Mucosa of stomach (tissue), 1 donor: ENCODE measurements at regions not wholly inside any gene's neighbourhood (a gene's known extent, or its start where the extent isn't known, plus 50 kb on each side); places are given as distances from the start of the nearest gene placed in this dataset.

Source experiments
- H3K27me3 ChIP-seq: one replicate; pipeline ENCODE4 v1.7.0; 2013; ENCODE audit warnings: mild to moderate bottlenecking, low read length; ENCODE audit not compliant: control insufficient read depth, insufficient read depth
- H3K36me3 ChIP-seq: one replicate; pipeline ENCODE4 v1.7.0; 2013; ENCODE audit warnings: low read length; ENCODE audit not compliant: control insufficient read depth, insufficient read depth
- H3K4me1 ChIP-seq: one replicate; pipeline ENCODE4 v1.7.0; 2013; ENCODE audit warnings: mild to moderate bottlenecking, low read length; ENCODE audit not compliant: control insufficient read depth, insufficient read depth
- H3K4me3 ChIP-seq: one replicate; pipeline ENCODE4 v1.7.0; 2013; ENCODE audit warnings: low read length
- H3K9ac ChIP-seq: one replicate; pipeline ENCODE4 v1.7.0; 2013; ENCODE audit warnings: mild to moderate bottlenecking, low read length, moderate library complexity
- H3K9me3 ChIP-seq: one replicate; pipeline ENCODE4 v1.7.0; 2013; ENCODE audit warnings: mild to moderate bottlenecking, low read length, moderate library complexity; ENCODE audit not compliant: control insufficient read depth
- donor health status: Pancreatic carcinoma.

- no peaks in the 10 kb centered on the region for H3K9me3 ChIP-seq
- H3K27me3 ChIP-seq, result no peaks in the 10 kb centered on the region
- no peaks in the 10 kb centered on the region for H3K36me3 ChIP-seq
- H3K4me3 ChIP-seq, result no peak overlapping the region
- H3K9ac ChIP-seq, result no peak overlapping the region
- H3K4me1 ChIP-seq, result no peaks in the 10 kb centered on the region
These were observed 452.1 kb downstream of the HDGFL1 start for GRCh38 chr6:23021487-23021886.

- no peak overlapping the region for H3K4me3 ChIP-seq
- no peak overlapping the region for H3K9ac ChIP-seq
These were observed 457.9 kb downstream of the HDGFL1 start for GRCh38 chr6:23027281-23027680.

GRCh38 chr6:23031986-23032385, 462.6 kb downstream of the HDGFL1 start:
- no peaks in the 10 kb centered on the region for H3K9me3 ChIP-seq
- H3K4me1 ChIP-seq, result no peaks in the 10 kb centered on the region
- no peaks in the 10 kb centered on the region for H3K36me3 ChIP-seq
- H3K9ac ChIP-seq, result no peak overlapping the region
- no peaks in the 10 kb centered on the region for H3K27me3 ChIP-seq
- H3K4me3 ChIP-seq, result no peak overlapping the region

More at GRCh38 chr6:23027281-23027680, 457.9 kb downstream of the HDGFL1 start:
- Histone ChIP-seq H3K36me3 (no peaks in the 10 kb centered on the region), H3K9me3 (no peaks in the 10 kb centered on the region), H3K4me1 (no peaks in the 10 kb centered on the region), H3K27me3 (no peaks in the 10 kb centered on the region)

GRCh38 chr6:23034926-23035325, 465.6 kb downstream of the HDGFL1 start:
- no peaks in the 10 kb centered on the region for H3K4me1 ChIP-seq
- H3K9me3 ChIP-seq, result no peaks in the 10 kb centered on the region
- no peaks in the 10 kb centered on the region for H3K27me3 ChIP-seq
- H3K4me3 ChIP-seq, result no peak overlapping the region
- no peak overlapping the region for H3K9ac ChIP-seq
- H3K36me3 ChIP-seq, result no peaks in the 10 kb centered on the region

GRCh38 chr6:23036406-23036983, 467.1 kb downstream of the HDGFL1 start:
- H3K4me1 ChIP-seq, result no peaks in the 10 kb centered on the region
- H3K36me3 ChIP-seq, result no peaks in the 10 kb centered on the region
- H3K9me3 ChIP-seq, result no peaks in the 10 kb centered on the region

GRCh38 chr6:23040899-23041298, 471.5 kb downstream of the HDGFL1 start:
- Histone ChIP-seq H3K4me1 (no peaks in the 10 kb centered on the region), H3K36me3 (no peaks in the 10 kb centered on the region), H3K9me3 (no peaks in the 10 kb centered on the region), H3K9ac (no peak overlapping the region), H3K27me3 (no peaks in the 10 kb centered on the region), H3K4me3 (no peak overlapping the region)

More at GRCh38 chr6:23036406-23036983, 467.1 kb downstream of the HDGFL1 start:
- Histone ChIP-seq H3K27me3 (no peaks in the 10 kb centered on the region), H3K4me3 (no peak overlapping the region), H3K9ac (no peak overlapping the region)

- Histone ChIP-seq H3K9ac (no peak overlapping the region), H3K4me1 (no peaks in the 10 kb centered on the region), H3K9me3 (no peaks in the 10 kb centered on the region), H3K4me3 (no peak overlapping the region), H3K27me3 (no peaks in the 10 kb centered on the region), H3K36me3 (no peaks in the 10 kb centered on the region)
These were observed 475.9 kb downstream of the HDGFL1 start for GRCh38 chr6:23045280-23045679.

GRCh38 chr6:23055523-23055922, 486.2 kb downstream of the HDGFL1 start:
- H3K9ac ChIP-seq, result no peak overlapping the region
- H3K4me1 ChIP-seq, result no peaks in the 10 kb centered on the region
- H3K36me3 ChIP-seq, result no peaks in the 10 kb centered on the region
- no peak overlapping the region for H3K4me3 ChIP-seq
- no peaks in the 10 kb centered on the region for H3K9me3 ChIP-seq
- no peaks in the 10 kb centered on the region for H3K27me3 ChIP-seq

- no peak overlapping the region for H3K4me3 ChIP-seq
- no peaks in the 10 kb centered on the region for H3K9me3 ChIP-seq
- no peaks in the 10 kb centered on the region for H3K4me1 ChIP-seq
- no peaks in the 10 kb centered on the region for H3K36me3 ChIP-seq
- H3K9ac ChIP-seq, result no peak overlapping the region
- no peaks in the 10 kb centered on the region for H3K27me3 ChIP-seq
These were observed 504.5 kb downstream of the HDGFL1 start for GRCh38 chr6:23073821-23074220.

GRCh38 chr6:23077772-23078171, 508.4 kb downstream of the HDGFL1 start:
- H3K36me3 ChIP-seq, result no peaks in the 10 kb centered on the region
- H3K27me3 ChIP-seq, result no peaks in the 10 kb centered on the region
- H3K4me1 ChIP-seq, result no peaks in the 10 kb centered on the region
- no peak overlapping the region for H3K4me3 ChIP-seq
- H3K9me3 ChIP-seq, result no peaks in the 10 kb centered on the region
- H3K9ac ChIP-seq, result no peak overlapping the region

GRCh38 chr6:23081701-23082100, 512.3 kb downstream of the HDGFL1 start:
- H3K4me1 ChIP-seq, result no peaks in the 10 kb centered on the region
- no peaks in the 10 kb centered on the region for H3K36me3 ChIP-seq
- no peaks in the 10 kb centered on the region for H3K9me3 ChIP-seq
- H3K27me3 ChIP-seq, result no peaks in the 10 kb centered on the region
- no peak overlapping the region for H3K9ac ChIP-seq
- no peak overlapping the region for H3K4me3 ChIP-seq

- no peaks in the 10 kb centered on the region for H3K27me3 ChIP-seq
- H3K9me3 ChIP-seq, result no peaks in the 10 kb centered on the region
- H3K4me1 ChIP-seq, result no peaks in the 10 kb centered on the region
- H3K9ac ChIP-seq, result no peak overlapping the region
- H3K4me3 ChIP-seq, result no peak overlapping the region
- H3K36me3 ChIP-seq, result no peaks in the 10 kb centered on the region
These were observed 516.7 kb downstream of the HDGFL1 start for GRCh38 chr6:23086100-23086499.

GRCh38 chr6:23087471-23087870, 518.1 kb downstream of the HDGFL1 start:
- no peak overlapping the region for H3K4me3 ChIP-seq
- H3K9me3 ChIP-seq, result no peaks in the 10 kb centered on the region
- H3K9ac ChIP-seq, result no peak overlapping the region
- no peaks in the 10 kb centered on the region for H3K36me3 ChIP-seq
- H3K27me3 ChIP-seq, result no peaks in the 10 kb centered on the region
- no peaks in the 10 kb centered on the region for H3K4me1 ChIP-seq
